Upper lobe of left lung (tissue), 6 donors: ENCODE measurements at regions not wholly inside any gene's neighbourhood (a gene's known extent, or its start where the extent isn't known, plus 50 kb on each side); places are given as distances from the start of the nearest gene placed in this dataset.

Experiments used
- ATAC-seq, 2 donors: fragments of 200-7000 bp; cut with Tn5 transposase; one replicate each; pipeline ENCODE4 v1.9.1; 2022; ENCODE audit warnings: mild to moderate bottlenecking in 2 of 2, moderate library complexity in 2 of 2; ENCODE audit not compliant: low FRiP score in 2 of 2
- DNase-seq, 2 donors: peaks; one replicate each; pipeline ENCODE4 v3.0.0-alpha.2; 2019 to 2020
- H3K27ac ChIP-seq, 4 donors: fragments of 200-600 bp; sonication (generic); one replicate each; pipeline ENCODE4 v1.5.1; 2016 to 2019
- H3K27me3 ChIP-seq, 4 donors: fragments of 200-600 bp; sonication (generic); one replicate each; pipeline ENCODE4 v1.5.1; 2017 to 2019
- H3K36me3 ChIP-seq, 4 donors: fragments of 200-600 bp; sonication (generic); one replicate each; pipeline ENCODE4 v1.5.1; 2016 to 2019
- H3K4me1 ChIP-seq, 4 donors: fragments of 200-600 bp; sonication (generic); one replicate each; pipeline ENCODE4 v1.5.1; 2018 to 2019
- H3K4me3 ChIP-seq, 4 donors: fragments of 200-600 bp; sonication (generic); one replicate each; pipeline ENCODE4 v1.5.1; 2017 to 2019; ENCODE audit warnings: mild to moderate bottlenecking in 2 of 4, moderate library complexity in 1 of 4
- H3K9me3 ChIP-seq, 4 donors: fragments of 200-600 bp; sonication (generic); one replicate each; pipeline ENCODE4 v1.5.1; 2018 to 2019
- CTCF ChIP-seq, 6 experiments: fragments of 450-650 bp in 4 of 6; fragments of 200-600 bp in 2 of 6; sonication (generic) in 2 of 6; IDR thresholded peaks; one replicate each; pipeline ENCODE4 v1.5.1; 2016 to 2019; ENCODE audit warnings: antibody characterized with exemption in 6 of 6
- EP300 ChIP-seq, 4 donors: sonication (generic); formaldehyde crosslinking; IDR thresholded peaks; one replicate each; pipeline ENCODE4 v1.5.1; 2017; ENCODE audit warnings: antibody characterized with exemption in 4 of 4, control low read depth in 2 of 4
- POLR2A ChIP-seq, 4 donors: fragments of 450-650 bp; IDR thresholded peaks; one replicate each; pipeline ENCODE4 v1.5.1; 2016 to 2017; ENCODE audit warnings: antibody characterized with exemption in 4 of 4, mild to moderate bottlenecking in 2 of 4
- POLR2AphosphoS5 ChIP-seq, 2 donors: sonication (generic); formaldehyde crosslinking; IDR thresholded peaks; one replicate each; pipeline ENCODE4 v1.5.1; 2017; ENCODE audit warnings: antibody characterized with exemption in 2 of 2
- WGBS, 2 donors: methylation state at CpG; one replicate each; pipeline ENCODE4 v1.1.5; 2017 to 2018; 5-methylcytosine and 5-hydroxymethylcytosine counted together
- donor health status: DM: no; HTN: no; CAD: no; lungs with moderate emphysema.
- donor health status: DM: no; HTN: yes; CAD: no; lungs with severe emphysema.

GRCh38 chr7:149622444-149623210 is 125.0 kb upstream of the ZNF746 start:
- no peak for TF ChIP-seq EP300 (IDR thresholded peaks at IDR 0.05)
- no peak for TF ChIP-seq POLR2A (IDR thresholded peaks at IDR 0.05)
- no peak for TF ChIP-seq POLR2AphosphoS5 (IDR thresholded peaks at IDR 0.05)
- TF ChIP-seq CTCF (IDR thresholded peaks at IDR 0.05), result no peak
- Histone ChIP-seq H3K9me3 (no peaks in the 10 kb centered on the region), H3K27me3 (no peaks in the 10 kb centered on the region), H3K4me1 (peaks cover 18 to 37% (median 18%) of the 10 kb centered on the region in 4 donors), H3K27ac (peak overlapping the region in 1 of 4 donors; percentile 1), H3K4me3 (peak overlapping the region in 2 of 4 donors; percentile 75 to 96), H3K36me3 (peaks cover 26 to 37% (median 35%) of the 10 kb centered on the region in 4 donors)
- 71 to 77% methylated on average over 10 of the region's 10 CpGs for WGBS, 2 donors
- no peak for DNase-seq
- ATAC-seq, result no peak

DNA sequence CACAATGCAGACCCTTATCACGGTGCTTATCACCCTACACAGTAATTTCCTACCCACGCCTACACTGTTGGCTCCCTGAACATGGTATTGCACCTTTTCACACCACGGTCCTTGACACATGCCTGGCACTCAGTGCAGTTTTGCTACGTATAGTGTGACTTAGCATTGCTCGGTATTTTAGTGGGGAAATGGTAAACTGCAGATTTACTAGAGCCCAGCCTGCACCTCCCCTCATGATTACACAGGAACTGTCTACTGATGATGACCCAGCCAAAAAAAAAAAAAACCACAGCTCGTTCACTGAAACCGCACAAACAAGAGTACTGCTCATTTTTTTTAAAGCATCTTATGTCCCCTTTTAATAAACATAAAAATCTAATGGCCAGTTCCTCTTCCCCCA is 124.2 kb upstream of the ZNF746 start:
- DNase-seq (no peak), ATAC-seq (no peak)
- Histone ChIP-seq H3K27ac (no peak overlapping the region), H3K36me3 (peaks cover 26 to 45% (median 44%) of the 10 kb centered on the region in 4 donors), H3K27me3 (no peaks in the 10 kb centered on the region), H3K4me1 (peaks cover 18 to 37% (median 18%) of the 10 kb centered on the region in 4 donors), H3K4me3 (no peak overlapping the region), H3K9me3 (no peaks in the 10 kb centered on the region)
- TF ChIP-seq EP300 (IDR thresholded peaks at IDR 0.05) (no peak), POLR2A (IDR thresholded peaks at IDR 0.05) (no peak), CTCF (IDR thresholded peaks at IDR 0.05) (no peak), POLR2AphosphoS5 (IDR thresholded peaks at IDR 0.05) (no peak)
- 43 to 81% methylated on average over 7 of the region's 7 CpGs for WGBS, 2 donors

GRCh38 chr7:149620961-149621360 is 123.4 kb upstream of the ZNF746 start:
- Histone ChIP-seq H3K36me3 (peaks cover 26 to 54% (median 51%) of the 10 kb centered on the region in 4 donors), H3K27me3 (no peaks in the 10 kb centered on the region), H3K4me3 (no peak overlapping the region), H3K27ac (no peak overlapping the region), H3K9me3 (no peaks in the 10 kb centered on the region), H3K4me1 (peaks cover 18 to 37% (median 18%) of the 10 kb centered on the region in 4 donors)
- TF ChIP-seq POLR2AphosphoS5 (IDR thresholded peaks at IDR 0.05) (no peak), POLR2A (IDR thresholded peaks at IDR 0.05) (no peak), CTCF (IDR thresholded peaks at IDR 0.05) (no peak), EP300 (IDR thresholded peaks at IDR 0.05) (no peak)
- no peak for ATAC-seq
- DNase-seq, result peak; percentile 29 to 74
- 80 to 88% methylated on average over 9 to 10 of the region's 14 CpGs for WGBS, 2 donors

DNA sequence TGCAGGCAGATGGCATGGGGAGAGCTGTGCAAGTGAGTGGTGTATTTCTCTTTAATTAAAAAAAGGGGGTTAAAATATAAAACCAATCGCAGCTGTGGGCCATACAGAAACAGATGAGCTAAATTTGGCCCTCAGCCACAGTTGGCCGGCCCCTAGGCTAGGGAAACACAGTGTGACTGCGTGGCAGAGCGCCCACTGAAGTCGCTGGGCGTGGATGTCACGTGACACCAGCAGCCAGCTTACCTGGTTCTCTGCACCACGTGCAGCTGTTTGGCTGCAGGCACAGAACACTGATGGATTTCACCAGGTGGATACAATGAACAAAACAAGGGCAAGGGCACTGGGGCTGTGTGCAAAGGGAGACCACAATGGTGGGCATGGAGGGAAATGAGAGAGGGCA is 119.3 kb upstream of the ZNF746 start:
- no peak overlapping the region for H3K27ac ChIP-seq
- 86 to 94% methylated on average over 8 of the region's 8 CpGs for WGBS, 2 donors
- no peaks in the 10 kb centered on the region for H3K27me3 ChIP-seq
- no peak for DNase-seq
- no peak for ATAC-seq
- no peaks in the 10 kb centered on the region for H3K9me3 ChIP-seq
- TF ChIP-seq EP300 (IDR thresholded peaks at IDR 0.05) (no peak), POLR2AphosphoS5 (IDR thresholded peaks at IDR 0.05) (no peak), POLR2A (IDR thresholded peaks at IDR 0.05) (no peak), CTCF (IDR thresholded peaks at IDR 0.05) (no peak)
- H3K4me1 ChIP-seq, result peaks cover 0 to 3% (median 0%) of the 10 kb centered on the region in 4 donors
- H3K36me3 ChIP-seq, result peaks cover 41 to 94% (median 86%) of the 10 kb centered on the region in 4 donors
- H3K4me3 ChIP-seq, result no peak overlapping the region
